ENCODE measurements at regions not wholly inside any gene's neighbourhood (a gene's known extent, or its start where the extent isn't known, plus 50 kb on each side); places are given as distances from the start of the nearest gene placed in this dataset.
A peak's percentile ranks its signal among the peaks of the same experiment; 100 is the strongest.

DNA sequence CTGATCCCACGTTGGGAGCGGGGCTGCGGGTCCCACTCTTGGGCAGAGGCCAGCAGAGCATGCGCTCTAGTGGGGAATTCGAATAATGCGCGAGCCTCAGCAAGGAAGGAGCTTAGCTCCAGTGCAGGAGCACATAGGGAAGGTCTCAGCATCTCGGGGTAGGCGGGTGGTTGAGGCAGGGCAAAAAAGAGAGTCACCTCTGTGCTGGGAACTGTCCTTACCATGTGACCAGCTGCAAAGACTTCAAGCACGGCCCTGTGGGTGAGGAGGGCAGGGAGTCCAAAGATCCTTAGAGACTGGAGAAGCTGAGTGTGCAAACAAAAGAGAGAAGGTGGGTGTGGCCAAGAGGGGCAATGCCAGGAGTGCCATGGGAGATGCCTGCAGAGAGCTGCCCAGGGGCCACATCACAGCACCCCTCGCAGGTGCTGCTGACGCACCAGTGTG, 79.2 kb upstream of the CD93 start:
- no peak for DNase-seq (ENCODE audit: low spot score)
- intact Hi-C loops (cut with DNase I): loop anchor here in 1 of 2 donors (5.0 kb wide), 1 partner anchor 42 kb away; no protein-coding TSS in a partner anchor

DNA sequence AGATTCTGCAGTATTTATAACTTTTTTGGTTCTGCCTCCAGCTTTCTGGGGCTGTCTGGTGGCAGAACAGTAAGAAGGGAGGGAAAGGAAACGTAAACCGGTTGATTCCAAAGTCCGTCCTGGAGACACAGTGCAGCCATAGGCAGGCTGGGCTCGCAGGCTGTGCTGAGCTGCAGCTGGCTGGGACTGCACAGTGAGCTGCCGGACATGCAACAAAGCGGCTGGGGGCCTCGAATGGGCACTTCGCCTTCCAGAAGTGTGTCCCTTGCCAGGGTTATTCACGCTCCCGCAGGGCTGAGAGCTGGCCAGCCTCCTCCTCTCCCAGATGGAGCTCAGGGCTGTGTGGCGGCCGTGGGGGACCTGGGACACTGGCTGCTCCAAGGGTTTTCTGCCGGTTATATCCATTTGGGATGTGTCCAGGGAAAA, 78.1 kb upstream of the CD93 start:
- no peak for DNase-seq (ENCODE audit: low spot score)
- intact Hi-C loops (cut with DNase I): no loop called here

DNA sequence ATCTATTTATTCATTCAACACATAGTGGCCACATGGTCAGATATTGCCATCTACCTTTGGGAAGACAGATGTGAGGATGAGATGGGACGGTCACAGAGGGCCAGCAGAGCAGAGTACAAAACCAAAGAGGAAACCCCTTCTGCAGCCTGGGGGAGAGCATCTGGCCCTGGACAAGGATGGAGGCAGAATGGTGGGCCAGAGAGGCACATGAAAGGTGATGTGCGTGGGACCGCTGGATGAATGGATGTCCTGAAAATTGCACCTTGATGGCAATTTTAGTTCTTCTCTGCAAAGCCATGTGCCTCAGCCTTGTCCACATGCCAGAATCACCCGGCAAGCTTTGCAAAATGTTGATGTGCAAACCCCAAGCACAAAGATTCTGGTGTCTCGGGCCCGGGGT, 77.4 kb upstream of the CD93 start:
- no peak for DNase-seq (ENCODE audit: low spot score)
- intact Hi-C loops (cut with DNase I): no loop called here

DNA sequence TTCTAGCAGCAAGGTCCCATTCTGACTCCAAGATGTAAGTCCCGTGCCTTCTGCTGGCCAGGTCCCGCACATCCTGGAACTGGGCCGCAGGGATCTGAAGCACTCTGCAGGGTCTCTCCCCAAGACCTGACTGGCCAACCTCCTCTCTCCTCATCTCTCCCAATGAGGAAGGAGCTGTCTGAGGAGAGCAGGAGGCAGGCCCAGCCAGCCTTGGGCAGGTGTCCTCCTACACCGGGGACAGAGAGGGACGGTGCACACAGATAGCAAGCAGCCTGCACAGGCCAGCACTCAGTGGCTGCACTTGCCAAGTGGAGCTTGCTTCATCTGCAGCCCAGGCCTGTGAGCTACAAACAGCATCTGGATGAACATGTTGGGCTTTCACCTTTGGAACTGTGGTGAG, 76.8 kb upstream of the CD93 start:
- intact Hi-C loops (cut with DNase I): no loop called here
- DNase-seq (ENCODE audit: low spot score): peak; percentile 70

DNA sequence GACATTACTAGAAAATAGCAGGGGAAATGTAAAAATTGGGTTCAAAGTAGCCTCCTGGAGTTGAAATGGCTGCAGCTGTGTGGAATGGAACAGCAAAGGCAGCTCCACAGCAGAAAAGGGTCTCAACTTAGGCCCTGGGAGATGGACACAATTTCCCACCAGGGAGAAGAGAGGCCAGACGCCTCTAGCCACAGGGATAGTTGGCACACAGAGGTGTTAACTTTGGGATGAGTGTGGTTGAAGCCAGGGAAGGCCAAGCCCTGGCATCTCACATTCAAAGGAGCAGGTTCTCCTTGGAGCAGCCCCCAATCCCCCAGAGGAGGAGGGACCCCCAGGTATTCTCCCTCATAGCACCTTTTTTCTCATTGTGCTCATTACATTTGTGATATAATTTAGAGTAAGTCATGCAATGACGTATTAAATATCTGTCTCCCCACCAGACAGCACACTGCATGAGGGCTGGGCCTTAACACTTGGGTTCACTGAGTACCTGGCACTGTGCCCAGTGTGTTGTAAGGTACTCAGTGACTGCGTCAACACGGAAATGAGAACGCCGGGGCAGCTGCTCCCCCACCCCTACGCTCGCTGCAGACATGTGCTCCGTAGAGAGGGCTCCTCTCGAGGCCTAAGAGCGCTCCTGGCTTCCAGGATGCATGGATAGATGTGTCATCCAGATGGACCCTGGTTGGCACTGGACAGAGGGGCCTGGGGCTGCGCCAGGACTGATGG, 76.0 kb upstream of the CD93 start:
- intact Hi-C loops (cut with DNase I): no loop called here

GRCh38 chr20:23161244-23161891, 75.2 kb upstream of the CD93 start:
- no peak for DNase-seq (ENCODE audit: low spot score)

More for the DNA sequence above, 76.0 kb upstream of the CD93 start:
- peak; percentile 95 for DNase-seq (ENCODE audit: low spot score)

GRCh38 chr20:23160536-23161243, 74.6 kb upstream of the CD93 start:
- DNase-seq (ENCODE audit: low spot score): no peak
- intact Hi-C loops (cut with DNase I): no loop called here

More at GRCh38 chr20:23161244-23161891, 75.2 kb upstream of the CD93 start:
- intact Hi-C loops (cut with DNase I): no loop called here

DNA sequence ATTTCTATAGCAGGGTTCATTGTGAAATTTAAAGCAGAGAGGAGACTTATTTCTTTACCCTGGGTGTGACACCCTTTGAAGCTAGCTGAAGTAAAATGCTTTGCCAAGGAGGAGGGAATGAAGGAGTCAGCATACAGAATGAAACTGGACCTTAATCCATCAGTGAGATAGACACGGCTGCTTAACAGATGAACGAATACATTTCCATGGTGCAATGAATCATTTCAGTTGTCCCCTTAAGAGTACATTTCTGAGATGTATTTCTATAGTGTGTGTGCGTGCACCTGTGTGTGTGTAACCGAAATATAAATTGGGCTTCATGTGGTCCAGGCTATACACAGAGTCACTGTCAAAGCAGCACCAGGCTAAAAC, 73.8 kb upstream of the CD93 start:
- intact Hi-C loops (cut with DNase I): no loop called here
- no peak for DNase-seq (ENCODE audit: low spot score)

- DNase-seq (ENCODE audit: low spot score): peak; percentile 72
- intact Hi-C loops (cut with DNase I): no loop called here
Observed at GRCh38 chr20:23159256-23159946, 73.3 kb upstream of the CD93 start.

DNA sequence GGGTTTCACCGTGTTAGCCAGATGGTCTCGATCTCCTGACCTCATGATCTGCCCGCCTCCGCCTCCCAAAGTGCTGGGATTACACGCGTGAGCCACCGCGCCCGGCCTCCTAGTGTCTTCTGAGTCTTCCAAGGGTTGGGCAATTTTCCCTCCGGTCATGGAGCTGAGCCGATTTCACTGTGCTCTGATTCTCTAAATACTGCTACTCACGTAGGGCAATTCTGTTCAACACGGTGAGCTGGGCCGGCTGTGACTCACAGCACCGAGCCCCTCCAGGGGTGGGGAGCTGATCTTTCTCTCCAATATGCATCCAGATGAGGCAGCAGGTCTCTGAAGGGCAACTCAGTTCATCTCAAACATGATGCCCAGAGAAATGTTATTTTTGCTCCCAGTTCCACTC, 71.6 kb upstream of the CD93 start:
- peak; percentile 74 for DNase-seq (ENCODE audit: low spot score)
- intact Hi-C loops (cut with DNase I): no loop called here

- intact Hi-C loops (cut with DNase I): no loop called here
- peak; percentile 77 for DNase-seq (ENCODE audit: low spot score)
Observed at GRCh38 chr20:23156842-23157423, 70.8 kb upstream of the CD93 start.

DNA sequence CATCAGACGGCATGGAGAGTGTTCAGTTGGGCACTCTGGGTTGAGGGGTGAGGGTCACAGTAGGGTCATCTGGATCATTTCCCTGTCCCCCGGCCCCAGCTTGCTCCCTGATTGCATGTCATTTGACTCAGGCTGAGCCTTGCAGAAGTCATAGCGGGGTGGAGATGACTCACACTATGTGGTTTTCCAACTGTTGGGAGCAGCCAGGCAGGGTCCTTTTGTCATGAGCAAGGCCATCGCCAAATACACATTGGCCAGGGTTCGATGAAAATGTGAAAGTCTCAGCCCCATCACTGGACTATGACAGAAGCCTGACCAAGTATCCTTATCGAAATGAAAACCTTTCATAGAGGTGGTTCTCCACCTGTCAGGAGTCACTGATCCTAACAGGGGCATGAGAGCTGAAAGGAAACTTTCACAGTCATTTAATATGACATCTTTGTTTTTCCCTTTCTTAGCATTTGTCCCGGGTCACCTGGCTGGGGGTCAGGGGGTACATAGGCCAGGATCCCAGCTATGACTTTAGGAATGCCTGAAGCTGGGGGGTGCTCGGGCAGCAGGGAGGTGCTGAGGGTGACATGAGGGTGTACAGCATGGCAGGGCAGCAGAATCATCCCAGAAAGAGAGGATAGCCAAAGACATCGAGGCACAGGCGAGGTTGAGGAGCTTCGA, 70.2 kb upstream of the CD93 start:
- intact Hi-C loops (cut with DNase I): no loop called here
- DNase-seq (ENCODE audit: low spot score): peak; percentile 88

- intact Hi-C loops (cut with DNase I): no loop called here
- peak; percentile 30 for DNase-seq (ENCODE audit: low spot score)
Observed at GRCh38 chr20:23155141-23155590, 69.0 kb upstream of the CD93 start.

GRCh38 chr20:23153696-23154341, 67.7 kb upstream of the CD93 start:
- intact Hi-C loops (cut with DNase I): loop anchor here in 1 of 2 donors (5.0 kb wide), 1 partner anchor 67 kb away; the partner anchor contains the start of gene CD93
- no peak for DNase-seq (ENCODE audit: low spot score)

GRCh38 chr20:23152902-23153301, 66.8 kb upstream of the CD93 start:
- intact Hi-C loops (cut with DNase I): loop anchor here in 1 of 2 donors (5.0 kb wide), 1 partner anchor 66 kb away; the partner anchor contains the start of gene CD93

GRCh38 chr20:23152308-23152892, 66.3 kb upstream of the CD93 start:
- intact Hi-C loops (cut with DNase I): loop anchor here in 1 of 2 donors (5.0 kb wide), 1 partner anchor 65 kb away; the partner anchor contains the start of gene CD93
- DNase-seq (ENCODE audit: low spot score): peak; percentile 95

More at GRCh38 chr20:23152902-23153301, 66.8 kb upstream of the CD93 start:
- no peak for DNase-seq (ENCODE audit: low spot score)

GRCh38 chr20:23151885-23152284, 65.8 kb upstream of the CD93 start:
- intact Hi-C loops (cut with DNase I): loop anchor here in 1 of 2 donors (5.0 kb wide), 1 partner anchor 65 kb away; the partner anchor contains the start of gene CD93
- DNase-seq (ENCODE audit: low spot score): no peak

Measured in posterior vena cava (tissue), 2 donors.